Pancreas (tissue), 10 donors: ENCODE measurements at regions not wholly inside any gene's neighbourhood (a gene's known extent, or its start where the extent isn't known, plus 50 kb on each side); places are given as distances from the start of the nearest gene placed in this dataset.

ENCODE experiments used
- ATAC-seq, 4 donors: fragments of 200-7000 bp; cut with Tn5 transposase; one replicate each; pipeline versions ENCODE4 v1.8.0 to v1.9.1; 2020; ENCODE audit warnings: mild to moderate bottlenecking in 4 of 4, moderate library complexity in 4 of 4
- DNase-seq, 6 donors: peaks; one replicate each; pipeline ENCODE4 v3.0.0-alpha.2; 2020
- FAIRE-seq: peaks from 2 replicates; lab custom pipeline; 2012; peaks lifted over from hg19 to GRCh38; lab: Jason Lieb, UNC
- H3K27ac ChIP-seq, 4 donors: fragments of 200-600 bp; sonication (generic); 1 replicate in 3 of 4; 2 replicates in 1 of 4; pipeline versions ENCODE4 v1.5.0 to v1.8.0; 2020
- H3K27me3 ChIP-seq, 4 donors: fragments of 200-600 bp; one replicate each; pipeline ENCODE4 v1.8.0; 2021
- H3K36me3 ChIP-seq, 3 donors: fragments of 200-600 bp; sonication (generic) in 1 of 3; one replicate each; pipeline versions ENCODE4 v1.5.0 to v1.8.0; 2020 to 2021
- H3K4me1 ChIP-seq, 3 donors: fragments of 200-600 bp; one replicate each; pipeline ENCODE4 v1.8.0; 2021
- H3K4me3 ChIP-seq, 4 donors: fragments of 200-600 bp; sonication (generic) in 2 of 4; one replicate each; pipeline versions ENCODE4 v1.5.0 to v1.8.0; 2020 to 2021
- H3K9me3 ChIP-seq, 4 donors: fragments of 200-600 bp; one replicate each; pipeline ENCODE4 v1.8.0; 2021
- CTCF ChIP-seq, 4 donors: fragments of 200-600 bp; sonication (generic) in 3 of 4; IDR thresholded peaks; one replicate each; pipeline versions ENCODE4 v1.5.0 to v1.8.0; 2021; ENCODE audit warnings: antibody characterized with exemption in 4 of 4
- WGBS, 2 donors: extraction: QIAGEN DNeasy Blood & Tissue Kit; methylation state at CpG; one replicate each; pipeline ENCODE4 v1.1.7; 2013; 5-methylcytosine and 5-hydroxymethylcytosine counted together
- intact Hi-C, 3 donors: fragments of 100-400 bp; cut with DNase I; formaldehyde crosslinking; loops; one replicate each; pipeline versions ENCODE4 v1.11.1 to v1.14.2; 2022
- donor health status: healthy with polysubstance abuse.
- donor health status: DM: no; HTN: no; CAD: no; lungs with moderate emphysema.
- donor health status: DM: no; HTN: no; CAD: no.
- donor health status: control.
- donor health status: control.
- donor health status: Bipolar disorder and iron deficiency.
- donor health status: DM: yes; HTN: yes; CAD: no.
- donor health status: DM: no; HTN: no; CAD: no.
- donor health status: DM: no; HTN: no; CAD: no.
- donor health status: DM: yes; HTN: yes; CAD: no.

GRCh38 chr2:58545300-58546280 lies 304.5 kb upstream of the FANCL start:
- DNase-seq (no peak), ATAC-seq (no peak), FAIRE-seq (no peak)
- Histone ChIP-seq H3K27me3 (no peaks in the 10 kb centered on the region), H3K36me3 (no peaks in the 10 kb centered on the region), H3K4me1 (no peaks in the 10 kb centered on the region), H3K4me3 (no peak overlapping the region), H3K27ac (no peak overlapping the region), H3K9me3 (no peaks in the 10 kb centered on the region)
- 85 to 86% methylated on average over 3 of the region's 3 CpGs for WGBS, 2 donors
- TF ChIP-seq CTCF (IDR thresholded peaks at IDR 0.05) = no peak
- intact Hi-C loops = no loop called here

GRCh38 chr2:58543442-58543841 lies 302.3 kb upstream of the FANCL start:
- WGBS, 2 donors = 77 to 80% methylated on average over 3 of the region's 3 CpGs
- intact Hi-C loops = no loop called here
- no peaks in the 10 kb centered on the region for H3K4me1 ChIP-seq
- ATAC-seq (no peak), FAIRE-seq (no peak), DNase-seq (no peak)
- H3K36me3 ChIP-seq = no peaks in the 10 kb centered on the region
- no peak overlapping the region for H3K4me3 ChIP-seq
- TF ChIP-seq CTCF (IDR thresholded peaks at IDR 0.05) = no peak
- H3K27me3 ChIP-seq = no peaks in the 10 kb centered on the region
- H3K27ac ChIP-seq = no peak overlapping the region
- H3K9me3 ChIP-seq = no peaks in the 10 kb centered on the region

GRCh38 chr2:58541511-58541910 lies 300.4 kb upstream of the FANCL start:
- intact Hi-C loops = no loop called here
- no peak overlapping the region for H3K4me3 ChIP-seq
- DNase-seq (no peak), FAIRE-seq (no peak), ATAC-seq (no peak)
- TF ChIP-seq CTCF (IDR thresholded peaks at IDR 0.05) = no peak
- H3K9me3 ChIP-seq = no peaks in the 10 kb centered on the region
- 79 to 85% methylated on average over 7 of the region's 7 CpGs for whole genome bisulfite sequencing, 2 donors
- no peaks in the 10 kb centered on the region for H3K4me1 ChIP-seq
- H3K36me3 ChIP-seq = no peaks in the 10 kb centered on the region
- H3K27ac ChIP-seq = no peak overlapping the region
- H3K27me3 ChIP-seq = no peaks in the 10 kb centered on the region

GRCh38 chr2:58540681-58541080 lies 299.6 kb upstream of the FANCL start:
- H3K27me3 ChIP-seq = no peaks in the 10 kb centered on the region
- no peak for TF ChIP-seq CTCF (IDR thresholded peaks at IDR 0.05)
- no peak overlapping the region for H3K27ac ChIP-seq
- DNase-seq (no peak), ATAC-seq (no peak), FAIRE-seq (no peak)
- 54 to 62% methylated on average over 4 of the region's 4 CpGs for WGBS, 2 donors
- H3K36me3 ChIP-seq = no peaks in the 10 kb centered on the region
- no peak overlapping the region for H3K4me3 ChIP-seq
- no peaks in the 10 kb centered on the region for H3K4me1 ChIP-seq
- intact Hi-C loops = no loop called here
- H3K9me3 ChIP-seq = no peaks in the 10 kb centered on the region

GRCh38 chr2:58539973-58540372 lies 298.8 kb upstream of the FANCL start:
- H3K4me1 ChIP-seq = no peaks in the 10 kb centered on the region
- TF ChIP-seq CTCF (IDR thresholded peaks at IDR 0.05) = no peak
- H3K9me3 ChIP-seq = no peaks in the 10 kb centered on the region
- intact Hi-C loops = no loop called here
- H3K27me3 ChIP-seq = no peaks in the 10 kb centered on the region
- H3K36me3 ChIP-seq = no peaks in the 10 kb centered on the region
- no peak for ATAC-seq
- H3K27ac ChIP-seq = no peak overlapping the region
- no peak for FAIRE-seq
- DNase-seq = no peak
- no peak overlapping the region for H3K4me3 ChIP-seq
- 62 to 65% methylated on average over 4 of the region's 4 CpGs for WGBS, 2 donors
